ENCODE measurements at regions not wholly inside any gene's neighbourhood (a gene's known extent, or its start where the extent isn't known, plus 50 kb on each side); places are given as distances from the start of the nearest gene placed in this dataset.
"Not testable (repeated sequence)": the region's sequence is repeated elsewhere in the genome, so short reads cannot be mapped to it uniquely, and the experiment has no call there.

GRCh38 chr3:95539950-95540483 lies 1274.4 kb upstream of the EPHA6 start:
- TF ChIP-seq CTCF (IDR thresholded peaks at IDR 0.05; ENCODE audit: control extremely low read depth, extremely low read depth, low read depth, missing control alignments), result no peak
- no peak for DNase-seq (ENCODE audit: extremely low spot score)
- ChIA-PET CTCF (no interaction called here), POLR2A (no interaction called here)

GRCh38 chr3:95565502-95565901 lies 1248.9 kb upstream of the EPHA6 start:
- CTCF ChIA-PET, result interaction anchor here (1.2 kb wide), 1 partner anchor 9 kb away, joined by 4 read pairs; no protein-coding TSS in a partner anchor

GRCh38 chr3:95567346-95567745 lies 1247.0 kb upstream of the EPHA6 start:
- ChIA-PET POLR2A (no interaction called here), CTCF (no interaction called here)
- no peak for TF ChIP-seq CTCF (IDR thresholded peaks at IDR 0.05; ENCODE audit: control extremely low read depth, extremely low read depth, low read depth, missing control alignments)
- no peak for DNase-seq (ENCODE audit: extremely low spot score)

More at GRCh38 chr3:95565502-95565901, 1248.9 kb upstream of the EPHA6 start:
- POLR2A ChIA-PET, result no interaction called here
- TF ChIP-seq CTCF (IDR thresholded peaks at IDR 0.05; ENCODE audit: control extremely low read depth, extremely low read depth, low read depth, missing control alignments), result no peak
- no peak for DNase-seq (ENCODE audit: extremely low spot score)

- no peak for DNase-seq (ENCODE audit: extremely low spot score)
- POLR2A ChIA-PET, result no interaction called here
- TF ChIP-seq CTCF (IDR thresholded peaks at IDR 0.05; ENCODE audit: control extremely low read depth, extremely low read depth, low read depth, missing control alignments), result no peak
- CTCF ChIA-PET, result no interaction called here
Observed at GRCh38 chr3:95586754-95587153, 1227.6 kb upstream of the EPHA6 start.

GRCh38 chr3:95587641-95588040 lies 1226.8 kb upstream of the EPHA6 start:
- CTCF ChIA-PET; DNase-seq (ENCODE audit: extremely low spot score); POLR2A ChIA-PET: not testable (repeated sequence)

GRCh38 chr3:95588473-95588872 lies 1225.9 kb upstream of the EPHA6 start:
- DNase-seq (ENCODE audit: extremely low spot score), result no peak
- TF ChIP-seq CTCF (IDR thresholded peaks at IDR 0.05; ENCODE audit: control extremely low read depth, extremely low read depth, low read depth, missing control alignments), result no peak
- ChIA-PET POLR2A (no interaction called here), CTCF (no interaction called here)

- ChIA-PET CTCF (no interaction called here), POLR2A (no interaction called here)
- TF ChIP-seq CTCF (IDR thresholded peaks at IDR 0.05; ENCODE audit: control extremely low read depth, extremely low read depth, low read depth, missing control alignments), result no peak
- no peak for DNase-seq (ENCODE audit: extremely low spot score)
Observed at GRCh38 chr3:95595416-95596075, 1218.8 kb upstream of the EPHA6 start.

Measured in GM10248 (cell line).